OCI-LY3 (cell line): ENCODE measurements at regions not wholly inside any gene's neighbourhood (a gene's known extent, or its start where the extent isn't known, plus 50 kb on each side); places are given as distances from the start of the nearest gene placed in this dataset.

ENCODE experiments used
- EZH2phosphoT487 ChIP-seq: fragments of 200-600 bp; shearing (Covaris generic); IDR thresholded peaks from 2 replicates; pipeline ENCODE4 v1.6.1; 2018; ENCODE audit warnings: antibody characterized with exemption, mixed run types, low read depth
- TF ChIP-seq, protein P1 (sequence below): fragments of 200-600, 300-600 bp; sonication (generic); IDR thresholded peaks from 2 replicates; pipeline ENCODE4 v1.5.1; 2014; ENCODE audit warnings: antibody characterized with exemption, low read length, low read depth

DNA sequence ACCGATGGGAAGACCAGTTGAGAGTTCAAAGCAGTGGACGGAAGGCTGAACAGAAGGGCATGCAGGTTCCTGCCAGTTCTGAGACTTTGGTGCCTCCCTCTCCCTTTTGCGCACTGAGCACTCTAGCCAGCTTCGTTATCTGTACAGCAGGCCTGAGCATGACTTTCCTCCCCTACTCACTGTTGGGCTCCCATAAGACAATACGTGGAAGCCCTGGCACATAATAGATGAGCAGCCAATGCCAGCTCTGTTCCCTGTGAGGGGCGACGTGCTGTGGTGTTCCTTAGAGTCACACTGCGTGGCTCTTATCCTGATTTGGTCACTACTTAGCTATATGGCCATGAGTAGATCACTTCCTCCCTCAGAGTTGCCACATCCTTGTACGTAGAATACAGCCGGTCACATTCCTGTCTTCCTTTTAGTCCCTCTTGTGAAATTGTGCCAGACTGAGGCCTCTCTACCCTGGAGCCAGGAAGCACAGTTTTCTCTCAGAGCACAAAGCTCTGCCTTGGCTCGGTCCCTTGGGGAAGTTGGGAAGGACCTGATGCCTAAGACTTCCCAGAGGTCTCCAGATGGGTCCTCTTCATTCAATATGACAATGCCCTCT, 160.4 kb upstream of the MAMLD1 start:
- TF ChIP-seq, protein P1, sequence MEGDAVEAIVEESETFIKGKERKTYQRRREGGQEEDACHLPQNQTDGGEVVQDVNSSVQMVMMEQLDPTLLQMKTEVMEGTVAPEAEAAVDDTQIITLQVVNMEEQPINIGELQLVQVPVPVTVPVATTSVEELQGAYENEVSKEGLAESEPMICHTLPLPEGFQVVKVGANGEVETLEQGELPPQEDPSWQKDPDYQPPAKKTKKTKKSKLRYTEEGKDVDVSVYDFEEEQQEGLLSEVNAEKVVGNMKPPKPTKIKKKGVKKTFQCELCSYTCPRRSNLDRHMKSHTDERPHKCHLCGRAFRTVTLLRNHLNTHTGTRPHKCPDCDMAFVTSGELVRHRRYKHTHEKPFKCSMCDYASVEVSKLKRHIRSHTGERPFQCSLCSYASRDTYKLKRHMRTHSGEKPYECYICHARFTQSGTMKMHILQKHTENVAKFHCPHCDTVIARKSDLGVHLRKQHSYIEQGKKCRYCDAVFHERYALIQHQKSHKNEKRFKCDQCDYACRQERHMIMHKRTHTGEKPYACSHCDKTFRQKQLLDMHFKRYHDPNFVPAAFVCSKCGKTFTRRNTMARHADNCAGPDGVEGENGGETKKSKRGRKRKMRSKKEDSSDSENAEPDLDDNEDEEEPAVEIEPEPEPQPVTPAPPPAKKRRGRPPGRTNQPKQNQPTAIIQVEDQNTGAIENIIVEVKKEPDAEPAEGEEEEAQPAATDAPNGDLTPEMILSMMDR, result peak; percentile 22; the same call in 1 of the 2 replicates
- TF ChIP-seq EZH2phosphoT487, result no peak
